Cardiac fibroblast (primary cell): ENCODE measurements at regions not wholly inside any gene's neighbourhood (a gene's known extent, or its start where the extent isn't known, plus 50 kb on each side); places are given as distances from the start of the nearest gene placed in this dataset.

Experiments used
- DNase-seq, 2 donors: peaks; one replicate each; pipeline versions ENCODE4 v3.0.0 to v3.0.0-alpha.2; 2010; ENCODE audit warnings: low read depth in 2 of 2
- H3K4me3 ChIP-seq, 2 donors: replicated peaks in 1 of 2; 1 replicate in 1 of 2; 2 replicates in 1 of 2; pipeline ENCODE4 v1.5.1; 2011; ENCODE audit warnings: low read depth in 2 of 2, low read length in 2 of 2, mild to moderate bottlenecking in 2 of 2, moderate library complexity in 1 of 2
- CTCF ChIP-seq: IDR thresholded peaks from one replicate; pipeline ENCODE4 v1.5.1; 2011; ENCODE audit warnings: low read depth, mild to moderate bottlenecking, low read length, inconsistent platforms

- H3K4me3 ChIP-seq, result no peak overlapping the region
- no peak for TF ChIP-seq CTCF
- no peak for DNase-seq
These were observed 502.5 kb upstream of the GOLIM4 start for GRCh38 chr3:168598250-168598649.

- DNase-seq, result no peak
- TF ChIP-seq CTCF, result no peak
- no peak overlapping the region for H3K4me3 ChIP-seq
These were observed 500.6 kb upstream of the GOLIM4 start for GRCh38 chr3:168596175-168596823.

GRCh38 chr3:168591587-168591986 lies 495.9 kb upstream of the GOLIM4 start:
- no peak for TF ChIP-seq CTCF
- DNase-seq, result no peak
- H3K4me3 ChIP-seq, result no peak overlapping the region

GRCh38 chr3:168589376-168589775 lies 493.7 kb upstream of the GOLIM4 start:
- no peak overlapping the region for H3K4me3 ChIP-seq
- DNase-seq, result no peak
- no peak for TF ChIP-seq CTCF

- no peak for DNase-seq
- TF ChIP-seq CTCF, result no peak
- no peak overlapping the region for H3K4me3 ChIP-seq
These were observed 489.8 kb upstream of the GOLIM4 start for GRCh38 chr3:168585544-168585943.

GRCh38 chr3:168583977-168584376 lies 488.3 kb upstream of the GOLIM4 start:
- no peak for TF ChIP-seq CTCF
- peak; percentile 1 to 3 for DNase-seq
- H3K4me3 ChIP-seq, result no peak overlapping the region

GRCh38 chr3:168582503-168582902 lies 486.8 kb upstream of the GOLIM4 start:
- no peak for DNase-seq
- no peak for TF ChIP-seq CTCF
- no peak overlapping the region for H3K4me3 ChIP-seq
